ENCODE measurements at regions not wholly inside any gene's neighbourhood (a gene's known extent, or its start where the extent isn't known, plus 50 kb on each side); places are given as distances from the start of the nearest gene placed in this dataset.
A peak's percentile ranks its signal among the peaks of the same experiment; 100 is the strongest.

DNA sequence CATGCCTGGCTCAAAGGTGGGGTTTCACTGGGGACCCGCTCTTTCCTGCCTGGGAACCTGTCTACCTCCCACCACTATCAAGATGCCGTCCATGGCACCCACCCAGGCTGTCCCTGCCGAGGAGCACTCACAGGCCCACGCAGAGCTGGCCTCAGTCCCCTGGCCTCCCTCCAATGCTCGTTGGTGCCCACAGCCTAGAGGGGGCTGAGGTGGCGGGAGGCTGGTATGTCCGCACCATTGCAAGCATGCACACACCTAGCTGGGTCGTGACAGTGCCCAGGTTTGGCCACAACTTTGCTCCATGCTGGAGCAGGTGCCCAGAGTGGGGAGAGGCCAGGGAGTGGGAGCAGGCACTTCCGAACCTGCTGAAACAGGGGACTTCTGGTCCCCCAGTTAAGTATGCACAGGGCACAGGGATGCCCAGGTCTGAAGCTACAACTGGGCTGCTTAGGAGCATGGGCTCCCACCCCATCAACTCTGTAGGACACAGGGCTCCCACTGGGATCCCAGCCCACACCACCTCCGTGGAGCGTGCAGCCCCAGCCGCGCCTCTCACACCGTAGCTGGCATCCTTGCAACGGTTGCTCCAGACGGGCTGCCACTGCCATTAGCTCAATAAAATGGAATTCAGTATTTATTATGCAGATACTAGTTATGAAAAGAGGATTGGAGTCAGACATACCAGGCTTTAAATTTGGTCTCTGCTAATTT lies 1376.1 kb upstream of the TENM3 start:
- DNase-seq (ENCODE audit: low spot score) = no peak

DNA sequence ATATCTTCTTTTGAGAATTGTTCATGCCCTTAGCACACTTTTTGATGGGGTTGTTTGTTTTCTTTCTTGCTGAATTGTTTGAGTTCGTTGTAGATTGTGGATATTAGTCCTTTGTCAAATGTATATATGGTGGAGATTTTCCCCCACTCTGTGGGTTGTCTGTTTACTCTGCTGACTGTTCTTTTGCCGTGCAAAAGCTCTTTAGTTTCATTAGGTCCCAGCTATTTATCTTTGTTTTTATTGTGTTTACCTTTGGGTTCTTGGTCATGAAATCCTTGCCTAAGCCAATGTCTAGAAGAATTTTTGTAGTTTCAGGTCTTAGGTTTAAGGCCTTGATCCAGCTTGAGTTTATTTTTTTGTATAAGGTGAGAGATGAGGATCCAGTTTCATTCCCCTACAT lies 1372.6 kb upstream of the TENM3 start:
- no peak for DNase-seq (ENCODE audit: low spot score)

DNA sequence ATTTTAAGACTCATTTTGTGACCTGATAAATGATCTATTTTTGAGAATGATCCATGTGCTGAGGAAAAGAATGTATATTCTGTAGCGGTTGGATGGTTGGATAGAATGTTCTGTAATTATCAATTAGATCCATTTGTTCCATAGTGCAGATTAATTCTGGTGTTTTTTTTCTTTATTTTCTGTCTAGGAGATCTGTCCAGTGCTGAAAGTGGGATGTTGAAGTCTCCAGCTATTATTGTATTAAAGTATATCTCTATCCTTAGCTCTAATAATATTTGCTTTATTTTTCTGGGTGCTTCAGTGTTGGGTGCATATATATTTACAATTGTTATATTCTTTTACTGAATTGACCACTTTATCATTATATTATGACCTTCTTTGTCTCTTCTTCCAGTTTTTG lies 1344.9 kb upstream of the TENM3 start:
- DNase-seq (ENCODE audit: low spot score) = no peak

DNA sequence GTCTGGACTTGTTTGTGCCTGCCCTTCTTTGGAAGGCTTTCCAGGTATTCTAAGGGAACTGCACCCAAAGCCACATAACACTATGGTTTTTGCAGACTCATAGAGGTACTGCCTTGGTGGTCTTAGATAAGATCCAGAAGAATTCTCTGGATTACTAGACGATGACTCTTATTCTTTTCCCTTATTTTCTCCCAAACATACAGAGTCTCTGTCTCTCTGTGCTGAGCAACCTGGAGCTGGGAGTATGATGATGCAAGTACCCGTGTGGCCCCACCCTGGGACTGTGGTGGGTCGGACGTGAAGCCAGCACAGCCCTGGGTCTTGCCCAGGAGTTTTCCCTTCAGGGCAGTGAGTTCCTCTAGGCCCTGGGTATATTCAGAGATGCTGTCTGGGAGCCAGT lies 1342.4 kb upstream of the TENM3 start:
- DNase-seq (ENCODE audit: low spot score) = no peak

DNA sequence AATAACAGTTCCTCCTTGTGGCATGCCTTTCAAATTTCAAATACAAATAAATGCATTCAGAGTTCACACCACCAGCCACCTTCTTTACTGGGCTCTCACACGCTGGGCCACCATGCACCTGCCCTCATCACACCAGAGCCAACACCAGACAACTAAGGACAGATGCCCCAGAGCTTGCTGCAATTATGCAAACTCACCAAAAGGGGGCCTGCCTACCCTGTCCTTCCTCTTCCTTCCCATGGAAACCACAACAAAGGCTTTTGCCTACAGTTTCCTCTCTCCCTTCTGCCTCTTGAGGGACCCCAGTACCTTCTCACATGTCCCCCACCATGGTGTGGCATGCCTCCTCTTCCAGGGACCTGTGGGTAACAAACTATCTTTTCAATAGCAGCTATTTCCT lies 1333.9 kb upstream of the TENM3 start:
- no peak for DNase-seq (ENCODE audit: low spot score)

DNA sequence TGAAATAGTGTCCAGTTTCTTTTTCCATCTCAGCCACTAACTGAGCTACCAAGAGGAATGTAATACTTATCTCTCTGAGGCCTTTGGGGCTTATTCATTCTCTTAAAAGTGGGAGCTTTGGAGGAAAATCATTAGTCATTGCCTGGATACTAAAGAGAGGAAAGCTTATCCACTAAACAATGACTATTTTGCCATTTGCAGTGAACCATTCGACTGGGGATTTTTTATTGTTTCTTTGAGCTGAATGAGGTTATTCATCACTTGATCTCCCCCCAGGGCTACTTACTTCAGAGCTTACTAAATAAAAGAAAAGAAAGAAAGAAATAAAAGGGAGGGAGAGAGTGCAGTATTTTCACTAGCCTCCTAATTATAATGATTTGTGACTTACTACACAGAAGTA lies 1329.5 kb upstream of the TENM3 start:
- no peak for DNase-seq (ENCODE audit: low spot score)

DNA sequence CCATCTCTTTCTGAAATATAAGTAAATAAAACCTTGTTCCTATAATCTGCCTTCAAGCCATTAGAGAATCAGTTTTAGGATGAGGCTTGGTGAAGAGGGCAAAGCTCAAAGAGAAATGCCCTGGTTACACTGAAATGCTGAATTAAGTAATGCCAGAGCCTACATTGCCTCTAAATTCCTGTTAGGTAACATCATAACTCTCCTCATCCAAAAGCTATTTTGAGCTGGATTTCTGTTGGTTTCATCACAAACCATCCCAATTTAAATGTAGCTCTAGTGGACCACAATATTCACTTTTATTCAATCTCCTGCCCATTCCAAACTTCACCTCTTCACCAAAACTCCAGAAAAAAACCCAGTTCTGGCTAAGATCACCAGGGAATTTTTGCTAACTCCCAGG lies 1319.7 kb upstream of the TENM3 start:
- peak; percentile 30 for DNase-seq (ENCODE audit: low spot score)

DNA sequence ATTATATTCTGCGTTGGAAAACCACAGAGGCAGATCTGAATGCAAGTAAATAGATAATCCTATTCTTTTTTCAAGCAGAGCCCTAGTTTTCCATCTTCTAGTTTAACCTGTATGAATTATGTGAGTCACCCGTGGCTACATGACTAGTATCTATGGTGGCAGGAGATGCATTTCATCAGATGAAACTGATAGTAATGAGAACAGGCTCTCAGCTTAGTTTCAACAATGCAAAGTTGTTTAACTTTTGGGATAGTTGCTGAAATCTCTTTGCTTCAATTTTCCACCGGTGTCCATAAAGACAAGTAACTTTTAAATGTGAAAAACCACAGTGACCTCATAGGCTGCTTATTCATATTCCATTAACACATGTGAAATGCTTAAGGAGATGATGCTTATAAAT lies 1317.4 kb upstream of the TENM3 start:
- DNase-seq (ENCODE audit: low spot score) = no peak

DNA sequence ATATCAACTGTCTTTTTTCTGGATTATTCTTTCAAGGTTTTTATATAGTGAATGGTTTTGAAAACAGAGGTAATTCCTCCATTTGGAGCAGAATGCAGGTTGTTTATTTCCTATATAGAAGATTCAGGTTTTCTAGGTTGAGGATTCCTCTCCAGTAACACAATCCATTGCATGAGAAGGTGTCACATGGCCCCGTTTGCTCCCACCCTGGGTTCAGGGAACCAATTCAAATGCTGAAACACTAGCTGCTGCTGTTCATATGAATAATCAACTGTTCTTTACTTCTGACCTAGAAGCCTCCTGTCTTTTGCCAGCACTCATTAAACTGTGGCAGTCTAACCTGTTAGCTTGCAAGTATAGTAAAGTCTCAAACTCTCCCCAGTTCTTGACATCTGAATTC lies 1316.9 kb upstream of the TENM3 start:
- DNase-seq (ENCODE audit: low spot score) = no peak

DNA sequence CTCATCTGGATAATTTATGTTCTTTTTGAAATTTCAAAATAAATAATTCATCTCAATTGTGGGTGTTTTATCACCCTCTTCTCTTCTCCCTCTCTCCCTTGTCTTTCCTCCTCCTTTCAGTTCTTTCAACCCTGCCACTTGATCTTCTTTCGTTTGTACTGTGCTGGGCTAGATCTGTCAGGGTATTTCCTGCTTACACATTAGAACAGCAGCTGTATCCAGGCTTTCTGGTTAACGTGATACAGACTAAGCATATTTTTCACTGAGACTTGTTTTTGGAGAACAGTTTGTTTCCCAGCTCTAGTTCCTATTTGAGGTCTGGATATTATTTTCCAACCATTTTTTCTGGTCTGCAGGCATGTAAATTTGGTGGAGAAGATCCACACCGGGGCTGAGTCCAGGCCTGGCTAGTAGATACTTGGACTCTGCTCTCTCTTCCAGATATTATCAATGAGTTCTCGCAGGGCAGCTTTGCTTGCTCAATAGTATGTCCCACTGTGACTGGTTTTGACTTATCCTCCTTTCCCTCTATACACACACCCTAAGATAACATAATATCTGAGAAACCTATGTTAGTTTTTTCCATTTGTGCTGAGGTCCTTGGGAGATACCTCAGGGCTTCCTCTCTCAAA lies 1310.7 kb upstream of the TENM3 start:
- DNase-seq (ENCODE audit: low spot score) = peak; percentile 12

DNA sequence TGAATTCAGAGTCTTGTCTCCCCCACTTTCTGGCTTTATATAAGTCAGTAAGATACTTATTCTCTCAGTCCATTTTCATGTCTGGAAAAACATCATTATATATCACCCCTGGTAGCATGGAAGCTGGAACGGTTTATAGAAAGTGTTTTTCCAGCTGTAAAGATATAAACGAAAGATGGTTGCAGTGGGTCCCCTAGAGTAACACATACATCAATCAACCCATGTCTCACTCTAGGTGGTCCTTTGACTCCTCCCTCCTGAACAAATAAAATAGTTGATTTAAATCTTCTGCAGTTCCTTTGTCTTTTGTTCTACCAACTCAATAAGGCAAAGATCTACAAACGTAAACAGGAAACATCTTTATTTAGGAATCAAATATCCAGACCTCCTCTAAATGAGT lies 1306.1 kb upstream of the TENM3 start:
- no peak for DNase-seq (ENCODE audit: low spot score)

DNA sequence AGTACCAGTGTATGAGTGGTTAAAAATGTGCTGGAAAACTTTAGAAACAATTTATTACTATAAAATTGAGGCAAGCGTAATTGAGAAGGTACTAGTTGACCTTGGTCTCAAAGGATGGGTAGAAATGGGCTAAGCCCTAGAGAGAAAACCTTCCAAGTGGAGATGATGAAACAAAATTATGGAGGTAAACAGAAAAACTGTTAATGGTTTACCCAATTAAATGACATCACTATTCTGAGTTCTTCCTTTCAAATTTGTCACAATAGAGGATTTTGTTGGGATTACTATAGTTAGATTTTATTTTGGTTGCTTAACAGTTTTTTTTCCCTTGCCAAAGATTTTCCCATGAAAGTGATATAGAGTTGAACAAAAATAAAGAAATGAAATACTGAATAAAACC lies 1302.5 kb upstream of the TENM3 start:
- DNase-seq (ENCODE audit: low spot score) = no peak

DNA sequence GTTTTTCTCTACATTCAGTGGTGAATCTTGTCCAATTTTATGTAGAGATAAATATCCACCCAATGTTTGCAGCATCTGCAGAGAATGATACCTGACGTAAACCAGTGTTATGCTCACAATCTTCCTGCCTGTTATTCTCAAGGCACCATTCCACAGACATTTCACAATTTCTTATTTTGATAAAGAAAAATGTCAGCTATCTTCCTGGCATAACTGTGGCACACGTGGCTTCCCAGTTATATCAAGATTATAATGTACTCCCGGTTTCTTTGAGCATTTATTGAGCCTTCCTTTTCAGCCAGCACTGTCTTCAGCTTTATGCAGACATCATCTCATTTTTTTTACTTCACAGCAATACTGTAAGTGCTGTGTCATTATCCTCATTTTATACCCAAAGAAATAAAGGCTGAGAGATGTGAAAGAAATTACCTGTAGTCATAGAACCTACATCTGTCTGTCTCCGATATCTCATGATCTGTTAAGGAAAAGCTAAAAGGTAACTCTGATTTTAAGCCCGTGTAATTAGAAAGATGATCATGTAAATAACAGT lies 1300.8 kb upstream of the TENM3 start:
- no peak for DNase-seq (ENCODE audit: low spot score)

DNA sequence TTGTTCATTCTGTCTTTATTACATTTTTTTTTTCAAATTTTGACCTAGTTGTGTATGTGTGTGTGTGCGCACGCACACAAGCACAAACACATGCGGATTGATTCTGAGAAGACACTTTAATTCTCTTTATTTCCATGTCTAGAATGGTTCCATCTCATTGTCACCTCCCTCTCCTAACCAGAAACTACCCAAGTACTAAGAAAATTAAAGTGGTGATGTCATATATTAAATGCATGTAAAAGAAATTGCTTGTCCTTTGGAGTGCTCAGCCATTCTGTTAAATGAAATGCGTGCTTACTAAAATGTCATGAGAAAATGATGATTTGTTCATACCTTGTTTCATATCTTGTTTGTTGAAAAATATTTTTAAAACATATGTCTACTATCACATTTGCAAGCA lies 1297.0 kb upstream of the TENM3 start:
- DNase-seq (ENCODE audit: low spot score) = no peak

DNA sequence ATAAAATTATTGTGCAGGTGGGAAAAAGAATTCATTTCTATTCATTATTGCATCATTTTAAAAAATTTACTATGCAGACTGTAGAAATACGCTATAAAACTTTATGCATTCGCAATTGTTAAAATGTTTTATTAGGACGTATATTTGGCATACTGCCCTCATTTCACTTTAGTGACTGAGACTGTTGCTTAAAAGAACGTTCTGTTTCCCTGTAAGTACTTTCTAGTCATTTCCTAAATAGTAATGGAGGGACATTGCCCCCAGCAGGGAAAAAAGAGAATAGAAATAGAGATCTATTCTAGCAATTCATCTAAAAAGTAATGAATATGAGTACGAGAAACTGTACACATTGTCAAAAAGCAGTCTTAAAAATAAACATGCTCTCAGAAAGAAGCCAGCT lies 1295.8 kb upstream of the TENM3 start:
- peak; percentile 18 for DNase-seq (ENCODE audit: low spot score)

DNA sequence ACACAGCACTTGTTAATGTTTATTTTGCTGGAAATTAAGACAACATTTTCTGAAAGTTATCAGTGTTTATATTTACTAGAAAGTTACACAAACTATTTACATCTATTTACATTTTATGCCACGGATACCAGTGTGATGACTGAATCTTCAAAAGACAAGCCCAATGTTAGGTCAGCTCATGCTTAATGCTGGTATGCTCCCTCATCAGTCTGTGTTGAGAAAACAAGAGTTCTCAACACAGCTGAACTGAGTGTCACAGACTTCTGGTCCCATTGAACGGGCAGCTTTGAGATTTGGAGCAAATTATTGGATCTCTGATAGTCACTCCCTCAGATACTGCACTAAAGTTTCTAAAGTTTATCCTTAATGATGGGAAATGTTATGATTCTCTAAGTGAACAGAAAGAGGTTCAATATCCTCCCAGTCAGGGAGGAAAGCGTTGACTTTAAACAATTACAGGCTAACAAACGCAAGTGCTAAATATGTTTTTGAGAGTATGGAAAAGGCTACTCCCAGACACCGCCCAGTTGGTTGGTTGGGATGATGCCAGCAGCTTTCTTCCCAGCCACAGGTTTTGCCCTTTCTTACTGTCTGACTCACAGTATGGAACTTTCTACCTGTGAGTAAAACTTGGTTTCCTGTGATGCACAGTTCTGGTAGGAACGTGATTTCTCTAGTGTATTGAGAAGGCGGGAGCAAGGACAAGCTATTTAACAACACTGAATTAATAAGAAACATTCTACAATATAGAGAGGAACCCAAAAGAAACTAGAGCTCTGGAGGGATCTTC lies 1293.6 kb upstream of the TENM3 start:
- no peak for DNase-seq (ENCODE audit: low spot score)

DNA sequence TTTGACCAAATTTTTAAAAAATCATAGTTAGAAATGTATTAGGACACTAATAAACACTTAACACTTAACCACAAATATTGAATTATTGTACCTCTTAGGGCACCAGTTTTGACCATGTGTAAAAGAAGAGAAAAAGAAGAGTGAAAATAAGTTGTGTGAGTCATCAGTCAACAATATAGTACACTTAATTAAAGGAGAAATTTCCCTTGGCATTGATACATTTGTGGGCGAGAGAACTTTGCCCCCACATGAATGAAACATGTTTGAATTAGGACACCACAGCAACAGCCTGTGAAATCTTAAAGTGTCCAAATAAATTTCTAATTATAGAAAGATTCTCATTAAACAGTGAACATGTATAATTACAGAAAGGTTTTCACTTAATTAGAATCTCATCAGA lies 1292.8 kb upstream of the TENM3 start:
- no peak for DNase-seq (ENCODE audit: low spot score)

DNA sequence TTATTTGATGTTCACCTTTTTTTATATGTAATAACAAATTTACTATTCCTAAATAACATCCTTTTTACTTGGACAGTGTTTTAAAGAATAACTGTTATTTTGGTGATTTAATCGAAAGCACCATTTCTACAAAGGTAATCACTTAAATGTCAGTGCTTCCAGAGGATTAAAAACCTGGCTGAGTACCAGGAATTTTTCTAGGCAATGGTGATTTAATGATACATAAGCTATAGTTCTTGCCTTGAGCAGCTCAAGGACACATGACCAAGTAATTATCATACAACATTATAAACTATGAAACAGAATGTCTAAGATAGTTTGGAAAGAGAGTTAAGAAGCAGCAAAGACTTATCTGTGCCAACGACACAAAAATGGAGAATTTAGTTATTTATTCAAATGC lies 1291.9 kb upstream of the TENM3 start:
- DNase-seq (ENCODE audit: low spot score) = no peak

DNA sequence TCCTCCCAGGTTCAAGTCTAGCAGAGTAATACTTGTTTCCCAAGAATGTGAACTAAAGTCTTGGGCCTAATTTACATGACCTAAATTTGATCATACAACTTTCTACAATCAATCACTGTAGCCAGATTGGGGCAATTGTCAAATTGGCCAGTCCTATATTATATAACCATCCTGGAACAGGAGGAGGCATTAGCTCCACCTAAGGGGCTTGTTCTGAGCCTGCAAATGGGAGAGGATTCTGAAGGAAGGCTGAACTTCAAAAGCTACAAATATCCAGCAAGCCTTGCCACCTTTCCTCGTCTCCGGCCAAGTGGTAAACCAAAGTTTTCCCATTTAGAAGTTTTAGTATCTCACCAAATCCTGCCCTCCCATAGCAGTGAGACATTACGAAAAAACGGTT lies 1289.6 kb upstream of the TENM3 start:
- DNase-seq (ENCODE audit: low spot score) = no peak

DNA sequence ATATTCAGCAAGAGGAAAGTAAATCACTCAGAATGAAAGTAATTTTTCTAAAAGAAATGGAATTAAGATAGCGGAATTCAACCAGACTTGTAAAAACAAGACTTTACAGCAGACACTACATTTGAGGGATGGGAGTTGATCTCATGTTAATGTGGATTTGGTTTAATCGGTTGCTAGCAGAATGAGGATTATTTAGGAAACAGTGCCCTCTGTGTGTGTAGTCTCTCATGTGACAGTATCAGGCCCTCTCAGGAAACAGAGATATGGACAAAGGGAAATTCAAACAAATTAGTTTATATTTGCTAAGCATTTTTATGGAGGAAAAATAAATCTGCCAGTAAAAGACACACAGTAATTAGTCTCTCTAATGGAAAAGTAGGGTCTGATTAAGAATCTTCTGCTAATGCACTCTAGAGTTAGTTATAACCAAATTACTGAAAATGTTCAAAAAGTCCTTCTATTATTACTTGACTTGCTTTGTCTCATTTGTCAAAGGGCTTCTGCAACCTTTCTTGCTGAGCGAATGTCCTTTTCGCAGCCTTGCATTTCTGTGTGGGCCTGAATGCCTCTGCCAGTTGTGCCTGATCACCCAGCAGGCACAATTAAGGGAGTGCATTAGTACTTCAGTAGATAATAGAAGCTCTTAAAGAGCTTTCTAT lies 1282.3 kb upstream of the TENM3 start:
- peak; percentile 37 for DNase-seq (ENCODE audit: low spot score)

DNA sequence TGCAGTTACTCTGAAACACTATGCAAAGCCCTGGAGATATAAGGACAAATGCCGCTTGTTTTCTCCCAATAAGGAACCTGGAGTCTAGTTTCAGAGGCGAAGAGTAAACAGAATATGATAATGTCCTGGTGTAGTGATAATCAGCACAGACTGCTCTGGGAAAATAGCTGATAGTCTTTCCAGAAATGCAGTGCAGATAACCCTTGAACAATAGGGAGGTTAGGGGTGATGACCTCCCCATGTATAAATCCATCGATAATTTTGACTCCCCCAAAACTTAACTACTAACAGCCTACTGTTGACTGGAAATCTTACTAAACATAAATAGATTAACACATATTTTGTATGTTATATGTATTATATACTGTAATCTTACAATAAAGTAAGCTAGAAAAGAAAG lies 1280.9 kb upstream of the TENM3 start:
- DNase-seq (ENCODE audit: low spot score) = no peak

DNA sequence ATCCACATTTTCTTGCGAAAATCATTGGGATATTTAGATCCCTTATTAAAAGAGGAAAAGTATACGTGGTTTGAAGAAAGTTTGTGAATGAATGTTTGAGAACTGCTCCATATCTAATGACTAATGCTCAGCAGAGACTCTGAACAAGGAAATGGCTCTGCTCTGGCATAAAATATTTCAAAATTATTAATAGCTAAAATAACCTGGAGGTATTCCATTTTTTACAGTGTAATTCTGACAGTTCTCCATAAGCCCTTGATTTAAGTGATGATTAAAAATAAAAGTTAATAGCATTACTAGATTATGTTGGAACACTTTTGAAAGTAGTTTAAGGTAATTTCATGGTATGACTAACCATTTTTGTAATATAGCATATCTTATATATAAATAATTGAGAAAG lies 1276.9 kb upstream of the TENM3 start:
- DNase-seq (ENCODE audit: low spot score) = no peak

Data from umbilical cord (tissue), 1 donor.